ENCODE measurements at regions not wholly inside any gene's neighbourhood (a gene's known extent, or its start where the extent isn't known, plus 50 kb on each side); places are given as distances from the start of the nearest gene placed in this dataset.

DNA sequence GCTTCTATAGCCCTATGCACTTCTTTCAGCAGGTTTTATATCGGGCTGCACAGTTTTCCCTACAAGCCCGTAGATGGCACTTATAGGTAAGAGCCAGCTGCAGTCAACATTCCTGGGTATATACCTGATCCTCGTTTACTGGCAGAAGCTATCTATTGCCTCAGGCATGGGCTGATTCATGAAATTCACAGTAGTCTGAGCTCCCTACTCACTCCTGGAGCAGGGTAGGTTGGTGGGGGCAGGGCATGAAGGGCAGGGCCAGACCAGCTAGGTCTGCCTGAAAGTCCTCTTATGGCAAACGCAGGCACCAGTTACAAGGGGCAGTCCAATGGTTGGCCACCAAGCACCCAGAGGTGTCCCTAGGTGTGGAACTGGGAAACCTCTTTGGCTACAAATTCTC lies 345.8 kb downstream of the RPS29 start:
- TF ChIP-seq, protein P1, sequence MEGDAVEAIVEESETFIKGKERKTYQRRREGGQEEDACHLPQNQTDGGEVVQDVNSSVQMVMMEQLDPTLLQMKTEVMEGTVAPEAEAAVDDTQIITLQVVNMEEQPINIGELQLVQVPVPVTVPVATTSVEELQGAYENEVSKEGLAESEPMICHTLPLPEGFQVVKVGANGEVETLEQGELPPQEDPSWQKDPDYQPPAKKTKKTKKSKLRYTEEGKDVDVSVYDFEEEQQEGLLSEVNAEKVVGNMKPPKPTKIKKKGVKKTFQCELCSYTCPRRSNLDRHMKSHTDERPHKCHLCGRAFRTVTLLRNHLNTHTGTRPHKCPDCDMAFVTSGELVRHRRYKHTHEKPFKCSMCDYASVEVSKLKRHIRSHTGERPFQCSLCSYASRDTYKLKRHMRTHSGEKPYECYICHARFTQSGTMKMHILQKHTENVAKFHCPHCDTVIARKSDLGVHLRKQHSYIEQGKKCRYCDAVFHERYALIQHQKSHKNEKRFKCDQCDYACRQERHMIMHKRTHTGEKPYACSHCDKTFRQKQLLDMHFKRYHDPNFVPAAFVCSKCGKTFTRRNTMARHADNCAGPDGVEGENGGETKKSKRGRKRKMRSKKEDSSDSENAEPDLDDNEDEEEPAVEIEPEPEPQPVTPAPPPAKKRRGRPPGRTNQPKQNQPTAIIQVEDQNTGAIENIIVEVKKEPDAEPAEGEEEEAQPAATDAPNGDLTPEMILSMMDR (conservative IDR thresholded peaks at IDR 0.05) = no peak
- TF ChIP-seq ZFX (IDR thresholded peaks at IDR 0.05) = no peak
- H3K27ac ChIP-seq = no peak overlapping the region

DNA sequence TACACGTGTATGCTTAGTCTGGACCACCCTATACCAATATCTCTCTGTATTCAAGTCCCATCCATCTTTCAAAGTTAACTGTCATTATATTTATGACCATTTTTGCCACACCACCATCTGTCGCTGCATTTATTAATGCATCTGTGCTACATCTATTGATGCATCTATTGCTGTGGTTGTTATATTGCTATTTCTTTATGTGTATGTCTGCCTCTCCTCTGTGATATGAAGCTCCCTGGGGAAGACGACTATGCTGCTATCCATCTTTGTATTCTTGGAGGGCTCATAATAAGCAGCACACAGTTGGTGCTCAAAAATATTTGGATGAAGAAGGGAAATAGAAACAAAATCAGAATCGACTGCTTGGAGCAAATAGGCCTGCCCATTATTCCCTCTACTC lies 357.6 kb downstream of the RPS29 start:
- TF ChIP-seq ZFX (IDR thresholded peaks at IDR 0.05) = no peak
- TF ChIP-seq, protein P1 (conservative IDR thresholded peaks at IDR 0.05) = no peak
- H3K27ac ChIP-seq = no peak overlapping the region

DNA sequence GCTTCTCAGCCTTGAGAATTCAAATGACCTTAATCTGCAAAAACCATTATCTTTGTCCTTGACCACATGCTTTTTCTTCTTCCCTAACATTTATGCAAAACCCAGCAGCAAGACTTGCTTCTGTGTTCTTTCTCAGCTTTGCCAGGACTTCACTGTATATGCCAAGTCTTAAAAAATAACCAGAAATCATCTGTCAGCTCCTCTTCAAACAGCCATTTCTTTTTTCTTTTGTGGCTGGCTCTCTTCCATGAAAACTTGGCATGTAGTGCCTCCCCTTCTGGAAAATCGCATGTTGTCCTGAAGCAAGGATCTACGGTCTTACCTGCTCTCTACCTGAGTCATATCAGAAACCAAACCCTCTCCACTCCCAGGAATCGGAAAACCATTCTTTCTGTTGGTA lies 364.9 kb downstream of the RPS29 start:
- TF ChIP-seq, protein P1 (conservative IDR thresholded peaks at IDR 0.05) = no peak
- TF ChIP-seq ZFX (IDR thresholded peaks at IDR 0.05) = no peak
- H3K27ac ChIP-seq = no peak overlapping the region

GRCh38 chr14:49220492-49220891 lies 365.7 kb downstream of the RPS29 start:
- TF ChIP-seq, protein P1 (conservative IDR thresholded peaks at IDR 0.05) = no peak
- no peak for TF ChIP-seq ZFX (IDR thresholded peaks at IDR 0.05)
- H3K27ac ChIP-seq = no peak overlapping the region

- no peak for TF ChIP-seq ZFX (IDR thresholded peaks at IDR 0.05)
- TF ChIP-seq, protein P1 (conservative IDR thresholded peaks at IDR 0.05) = no peak
- no peak overlapping the region for H3K27ac ChIP-seq
These were observed 367.6 kb downstream of the RPS29 start for GRCh38 chr14:49218436-49219092.

- no peak overlapping the region for H3K27ac ChIP-seq
- TF ChIP-seq ZFX (IDR thresholded peaks at IDR 0.05) = no peak
- TF ChIP-seq, protein P1 (conservative IDR thresholded peaks at IDR 0.05) = no peak
These were observed 373.5 kb downstream of the RPS29 start for GRCh38 chr14:49212721-49213120.

- TF ChIP-seq, protein P1 (conservative IDR thresholded peaks at IDR 0.05) = no peak
- TF ChIP-seq ZFX (IDR thresholded peaks at IDR 0.05) = no peak
- H3K27ac ChIP-seq = no peak overlapping the region
These were observed 376.8 kb downstream of the RPS29 start for GRCh38 chr14:49209416-49209815.

Measured in C4-2B (cell line).